Fibroblast of upper back skin (primary cell): ENCODE measurements at regions not wholly inside any gene's neighbourhood (a gene's known extent, or its start where the extent isn't known, plus 50 kb on each side); places are given as distances from the start of the nearest gene placed in this dataset.
"Not testable (repeated sequence)": the region's sequence is repeated elsewhere in the genome, so short reads cannot be mapped to it uniquely, and the experiment has no call there.

ENCODE experiments used
- DNase-seq: peaks from one replicate; pipeline ENCODE4 v3.0.0-alpha.2; 2013

DNA sequence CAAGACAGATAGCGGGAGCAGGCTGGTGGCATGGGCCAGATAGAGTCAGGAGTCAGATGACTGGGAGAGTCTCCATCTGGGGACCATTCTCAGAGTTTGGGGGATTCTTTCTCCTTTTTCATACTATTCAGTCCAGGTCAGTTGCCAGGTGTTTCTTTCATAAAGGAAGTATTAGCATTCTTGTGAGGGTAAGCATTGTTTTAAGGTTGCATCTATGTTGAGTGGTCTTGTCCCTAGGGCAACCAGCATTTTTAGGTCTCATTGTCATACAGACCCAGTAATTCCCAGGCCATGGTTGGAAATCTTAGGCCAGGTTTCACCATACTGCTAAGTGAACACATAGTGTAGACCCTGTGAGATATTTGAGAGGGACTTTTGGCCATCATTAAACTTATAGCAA is 122.3 kb upstream of the POC5 start:
- DNase-seq, result no peak

DNA sequence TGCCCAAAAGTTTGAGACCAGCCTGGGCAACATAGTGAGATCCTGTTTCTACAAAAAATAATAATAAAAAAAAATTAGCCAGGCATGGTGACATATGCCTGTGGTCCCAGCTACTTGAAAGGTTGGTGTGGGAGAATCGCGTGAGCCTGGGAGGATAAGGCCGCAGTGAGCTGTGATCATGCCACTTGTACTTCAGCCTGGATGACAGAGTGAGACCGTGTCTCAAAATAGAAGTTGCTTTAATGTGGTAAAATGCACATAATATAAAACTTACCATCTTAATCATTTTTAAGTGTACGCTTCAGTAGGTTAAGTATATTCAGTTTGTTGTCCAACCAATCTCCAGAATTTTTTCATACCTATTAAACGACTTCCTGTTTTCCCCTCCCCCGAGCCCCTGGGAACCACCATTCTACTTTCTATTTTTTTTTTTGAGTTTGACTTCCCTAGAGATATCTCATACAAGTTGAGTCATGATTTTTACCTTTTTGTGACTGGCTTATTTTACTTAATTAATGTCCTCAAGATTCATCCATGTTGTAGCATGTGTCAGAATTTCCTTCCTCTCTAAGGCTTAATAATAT is 120.1 kb upstream of the POC5 start:
- no peak for DNase-seq

GRCh38 chr5:75831561-75831960 is 114.3 kb upstream of the POC5 start:
- DNase-seq, result no peak

DNA sequence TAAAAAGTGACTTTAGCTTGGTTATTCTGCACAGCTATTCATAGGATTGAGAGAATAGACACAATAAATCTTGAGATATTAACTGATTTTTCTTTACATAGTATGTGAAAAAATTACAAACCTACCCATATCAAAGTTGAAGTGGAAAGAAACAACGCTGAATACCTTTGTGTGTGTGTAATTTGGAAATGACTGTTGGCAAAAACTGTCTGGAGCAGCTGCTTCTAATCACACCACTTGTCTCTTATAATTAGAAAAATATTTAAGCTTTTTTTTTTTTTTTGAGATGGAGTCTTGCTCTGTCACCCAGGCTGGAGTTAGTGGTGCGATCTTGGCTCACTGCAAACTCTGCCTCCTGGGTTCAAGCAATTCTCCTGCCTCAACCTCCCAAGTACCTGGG is 110.8 kb upstream of the POC5 start:
- DNase-seq, result no peak

DNA sequence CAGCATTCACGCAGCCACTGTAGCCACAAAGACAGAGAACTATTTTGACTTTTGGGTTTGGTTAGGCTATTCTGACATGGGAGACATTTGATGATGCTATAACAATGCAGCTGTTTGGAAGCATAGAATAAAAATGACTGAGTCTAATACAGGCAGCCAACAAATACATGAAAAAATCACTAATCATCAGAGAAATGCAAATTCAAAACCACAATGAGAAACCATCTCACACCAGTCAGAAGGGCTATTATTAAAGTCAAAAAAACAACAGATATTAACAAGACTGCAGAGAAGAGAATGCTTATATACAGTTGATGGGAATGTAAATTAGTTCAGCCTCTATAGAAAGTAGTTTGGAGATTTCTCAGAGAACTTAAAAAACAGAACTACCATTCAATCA is 107.1 kb upstream of the POC5 start:
- no peak for DNase-seq

GRCh38 chr5:75823811-75824210 is 106.6 kb upstream of the POC5 start:
- DNase-seq, result no peak

DNA sequence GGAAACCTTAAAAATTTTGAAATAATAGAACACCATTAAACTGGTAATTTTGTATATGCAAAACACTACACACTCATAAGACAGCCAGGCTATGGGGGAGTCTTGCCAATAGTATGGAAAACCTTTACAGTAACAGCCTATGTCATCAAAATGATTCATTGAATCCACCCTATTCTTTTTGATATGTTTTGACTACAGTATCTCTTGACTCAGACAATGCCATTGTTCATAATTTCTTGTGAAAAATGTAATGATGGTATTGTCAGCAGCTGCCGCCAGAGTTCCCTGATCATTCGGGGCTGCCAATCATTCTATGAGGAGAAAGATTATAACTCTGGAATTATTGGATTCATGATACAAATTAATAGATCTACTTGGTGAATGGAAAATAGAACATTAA is 101.4 kb upstream of the POC5 start:
- no peak for DNase-seq

DNA sequence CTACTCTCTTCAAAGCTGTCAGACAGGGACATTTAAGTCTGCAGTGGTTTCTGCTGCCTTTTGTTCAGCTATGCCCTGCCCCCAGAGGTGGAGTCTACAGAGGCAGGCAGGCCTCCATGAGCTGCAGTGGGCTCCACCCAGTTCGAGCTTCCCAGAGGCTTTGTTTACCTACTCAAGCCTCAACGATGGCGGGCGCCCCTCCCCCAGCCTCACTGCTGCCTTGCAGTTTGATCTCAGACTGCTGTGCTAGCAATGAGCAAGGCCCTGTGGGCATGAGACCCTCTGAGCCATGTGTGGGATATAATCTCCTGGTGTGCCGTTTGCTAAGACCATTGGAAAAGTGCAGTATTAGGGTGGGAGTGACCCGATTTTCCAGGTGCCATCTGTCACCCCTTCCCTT is 82.5 kb upstream of the POC5 start:
- DNase-seq, result not testable (repeated sequence)

GRCh38 chr5:75769338-75769737 is 52.1 kb upstream of the POC5 start:
- not testable (repeated sequence) for DNase-seq
